Large intestine (tissue), 3 donors: ENCODE measurements at regions not wholly inside any gene's neighbourhood (a gene's known extent, or its start where the extent isn't known, plus 50 kb on each side); places are given as distances from the start of the nearest gene placed in this dataset.

ENCODE experiments used
- DNase-seq, 2 donors: peaks; one replicate each; pipeline versions ENCODE4 v3.0.0 to v3.0.0-alpha.2; 2013
- H3K27ac ChIP-seq: one replicate; pipeline ENCODE4 v1.5.1; 2013; ENCODE audit warnings: low read length
- H3K27me3 ChIP-seq: 2 replicates; pipeline ENCODE4 v1.6.1; 2013; ENCODE audit warnings: low read length; ENCODE audit not compliant: control insufficient read depth, insufficient read depth
- H3K36me3 ChIP-seq: 2 replicates; pipeline ENCODE4 v1.6.1; 2013; ENCODE audit warnings: low read length; ENCODE audit not compliant: control insufficient read depth, insufficient read depth
- H3K4me1 ChIP-seq: one replicate; pipeline ENCODE4 v1.6.1; 2013; ENCODE audit warnings: low read length; ENCODE audit not compliant: control insufficient read depth, insufficient read depth
- H3K4me3 ChIP-seq: one replicate; pipeline ENCODE4 v1.5.1; 2013; ENCODE audit warnings: low read length
- H3K9me3 ChIP-seq: one replicate; pipeline ENCODE4 v1.6.1; 2013; ENCODE audit warnings: mild to moderate bottlenecking, low read depth, low read length, moderate library complexity; ENCODE audit not compliant: control insufficient read depth
- WGBS: methylation state at CpG from one replicate; pipeline ENCODE4 v1.1.5; 2013; ENCODE audit warnings: low lambda C conversion rate; ENCODE audit not compliant: insufficient coverage; 5-methylcytosine and 5-hydroxymethylcytosine counted together

DNA sequence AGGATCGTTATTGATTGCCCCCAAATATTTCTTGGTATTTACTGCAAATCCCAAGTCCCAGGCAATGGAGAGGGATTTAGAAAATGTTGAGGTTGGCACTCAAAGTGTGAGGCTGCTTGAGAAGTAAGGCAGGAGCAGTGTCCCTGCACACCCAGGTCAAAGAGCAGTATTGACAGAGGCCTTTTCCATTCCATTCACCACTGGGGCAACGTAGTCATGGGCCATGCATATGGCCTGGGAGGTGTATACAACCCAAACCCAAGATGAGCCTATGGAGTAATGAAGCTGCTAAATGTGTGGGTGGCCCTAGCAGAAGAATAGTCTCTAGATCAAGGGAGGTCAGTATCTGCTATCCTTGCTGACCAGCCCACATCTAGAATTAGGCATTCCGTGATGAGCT is 245.6 kb downstream of the FOXD2 start:
- no peaks in the 10 kb centered on the region for H3K27me3 ChIP-seq
- peaks cover 5% of the 10 kb centered on the region for H3K4me1 ChIP-seq
- H3K4me3 ChIP-seq: no peak overlapping the region
- peak; percentile 44 to 67 for DNase-seq
- no peak overlapping the region for H3K27ac ChIP-seq
- H3K36me3 ChIP-seq: no peaks in the 10 kb centered on the region
- WGBS: 100% methylated on average over 1 of the region's 3 CpGs
- no peaks in the 10 kb centered on the region for H3K9me3 ChIP-seq

DNA sequence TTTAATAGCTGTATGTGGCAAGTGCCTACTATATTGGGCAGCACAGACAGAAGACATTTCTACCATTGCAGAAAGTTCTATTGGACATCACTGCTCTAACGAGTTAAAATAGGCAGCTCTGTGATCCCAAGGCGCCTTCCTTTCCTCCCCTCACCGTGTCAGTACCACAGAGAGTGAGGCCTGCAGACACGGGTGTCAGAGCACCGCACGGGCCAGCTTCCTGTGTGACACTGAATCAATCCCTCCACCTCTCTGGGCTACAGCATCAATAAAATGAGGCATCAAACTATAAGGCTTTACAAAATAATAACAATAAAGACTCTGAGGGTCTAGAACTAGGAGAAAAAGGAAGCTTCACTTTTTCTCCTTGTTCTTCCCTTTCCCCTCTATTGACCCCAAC is 246.7 kb downstream of the FOXD2 start:
- Histone ChIP-seq H3K4me3 (no peak overlapping the region), H3K27ac (no peak overlapping the region), H3K9me3 (no peaks in the 10 kb centered on the region), H3K27me3 (no peaks in the 10 kb centered on the region), H3K36me3 (no peaks in the 10 kb centered on the region), H3K4me1 (peaks cover 5% of the 10 kb centered on the region)
- no CpG with 5 or more reads among the region's 6 CpGs for WGBS
- no peak for DNase-seq

DNA sequence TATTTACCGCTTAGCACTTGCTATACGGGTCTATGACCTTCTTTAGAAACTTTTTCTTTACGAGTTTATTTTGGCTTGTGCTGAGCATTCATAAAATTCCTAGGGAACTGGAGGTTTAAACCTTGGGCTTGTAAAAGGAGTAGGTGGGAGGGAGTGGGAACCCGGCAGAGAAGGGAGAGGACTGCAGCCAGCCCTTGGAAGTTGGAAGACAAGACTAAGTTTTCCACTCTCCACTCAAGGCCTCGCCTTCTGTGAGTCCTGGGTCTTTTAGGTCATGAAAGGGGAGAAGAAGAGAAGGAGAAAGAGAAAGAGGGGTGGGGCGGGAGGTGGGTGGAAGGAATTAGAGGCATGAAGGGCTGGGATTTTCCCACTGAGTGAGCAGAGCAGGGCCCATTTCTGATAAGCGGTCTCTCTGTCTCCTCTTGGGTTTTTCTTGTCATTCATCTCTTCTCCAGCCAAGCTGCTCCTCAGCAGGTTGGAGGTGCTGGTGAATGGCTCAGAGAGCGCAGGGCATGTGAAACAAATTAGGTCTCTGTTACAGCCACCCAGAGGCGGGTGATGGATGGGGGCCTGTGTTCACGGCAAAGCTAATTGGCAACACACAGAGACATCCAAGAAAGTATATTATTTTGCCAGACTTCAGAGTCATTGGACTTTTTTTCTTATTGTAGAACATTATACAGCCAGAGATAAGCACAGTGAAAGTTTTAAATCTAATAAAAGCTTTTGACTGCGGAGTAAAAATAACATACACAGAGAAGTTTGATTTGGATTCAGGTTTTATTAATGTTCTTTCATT is 247.3 kb downstream of the FOXD2 start:
- no peak for DNase-seq
- H3K27ac ChIP-seq: no peak overlapping the region
- 90% methylated on average over 2 of the region's 11 CpGs for WGBS
- no peak overlapping the region for H3K4me3 ChIP-seq
- H3K4me1 ChIP-seq: peaks cover 5% of the 10 kb centered on the region
- H3K9me3 ChIP-seq: no peaks in the 10 kb centered on the region
- H3K36me3 ChIP-seq: no peaks in the 10 kb centered on the region
- H3K27me3 ChIP-seq: no peaks in the 10 kb centered on the region

DNA sequence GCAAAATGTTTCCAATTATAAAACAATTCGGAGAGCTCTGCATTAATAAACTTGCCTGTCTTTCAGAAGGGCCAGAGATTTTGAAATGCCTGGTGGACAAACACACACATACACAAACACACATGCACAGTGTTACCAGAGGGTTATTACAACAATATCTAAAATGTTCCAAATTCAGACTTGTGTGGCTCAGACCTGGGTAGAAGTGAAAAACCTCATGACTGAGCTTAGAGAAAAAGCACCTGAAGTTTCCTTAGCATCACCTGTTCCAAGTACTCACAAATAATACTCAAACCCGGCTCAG is 247.9 kb downstream of the FOXD2 start:
- no peak for DNase-seq
- WGBS: no CpG with 5 or more reads among the region's 2 CpGs

DNA sequence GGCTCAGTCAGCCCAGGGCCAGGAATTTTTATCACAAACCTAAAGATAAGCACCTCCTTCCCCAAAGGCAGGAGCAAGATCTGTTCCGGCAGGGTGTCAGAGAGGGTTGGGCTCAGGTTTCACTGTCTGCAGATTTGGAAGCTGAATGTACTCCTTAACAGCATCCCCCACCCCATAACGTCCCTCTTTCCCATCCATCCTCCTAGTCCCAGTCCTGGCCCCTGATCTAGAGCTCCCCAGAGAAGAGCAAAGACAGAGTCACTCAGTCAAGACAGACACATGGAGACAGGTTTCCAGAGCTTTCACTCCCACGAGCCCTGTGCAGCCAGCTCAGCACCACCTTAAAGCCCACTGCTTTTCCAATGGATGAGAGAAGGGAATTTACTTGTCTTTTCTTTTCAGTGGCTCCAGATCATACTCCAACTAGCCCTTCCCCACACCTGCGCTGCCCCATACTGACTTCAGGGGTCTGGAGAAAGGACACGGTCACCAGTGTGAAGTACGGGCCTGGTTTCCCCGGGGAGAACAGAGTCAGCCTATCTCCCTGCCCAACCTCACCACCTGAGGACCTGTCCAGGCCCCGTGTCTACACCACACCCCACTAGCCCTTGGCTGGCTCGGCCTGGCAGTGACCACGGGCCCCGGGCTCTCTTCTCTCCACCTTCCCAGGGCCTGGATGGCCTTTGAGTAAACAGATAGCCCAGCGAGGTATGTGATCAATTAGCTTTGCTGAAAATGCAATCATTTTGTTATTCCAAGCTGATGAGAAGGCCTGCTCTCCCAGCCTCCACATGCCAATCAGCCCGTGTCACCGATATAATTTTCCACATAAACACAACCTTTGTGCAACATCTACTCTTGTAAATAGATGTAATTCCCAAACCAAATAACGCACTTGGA is 249.1 kb downstream of the FOXD2 start:
- Histone ChIP-seq H3K27me3 (no peaks in the 10 kb centered on the region), H3K4me1 (peaks cover 5% of the 10 kb centered on the region), H3K36me3 (no peaks in the 10 kb centered on the region), H3K27ac (no peak overlapping the region), H3K9me3 (no peaks in the 10 kb centered on the region), H3K4me3 (no peak overlapping the region)
- 100% methylated on average over 1 of the region's 15 CpGs for WGBS
- DNase-seq: no peak

More for the DNA sequence above, 247.9 kb downstream of the FOXD2 start:
- Histone ChIP-seq H3K27ac (no peak overlapping the region), H3K9me3 (no peaks in the 10 kb centered on the region), H3K4me1 (peaks cover 5% of the 10 kb centered on the region), H3K27me3 (no peaks in the 10 kb centered on the region), H3K4me3 (no peak overlapping the region), H3K36me3 (no peaks in the 10 kb centered on the region)

DNA sequence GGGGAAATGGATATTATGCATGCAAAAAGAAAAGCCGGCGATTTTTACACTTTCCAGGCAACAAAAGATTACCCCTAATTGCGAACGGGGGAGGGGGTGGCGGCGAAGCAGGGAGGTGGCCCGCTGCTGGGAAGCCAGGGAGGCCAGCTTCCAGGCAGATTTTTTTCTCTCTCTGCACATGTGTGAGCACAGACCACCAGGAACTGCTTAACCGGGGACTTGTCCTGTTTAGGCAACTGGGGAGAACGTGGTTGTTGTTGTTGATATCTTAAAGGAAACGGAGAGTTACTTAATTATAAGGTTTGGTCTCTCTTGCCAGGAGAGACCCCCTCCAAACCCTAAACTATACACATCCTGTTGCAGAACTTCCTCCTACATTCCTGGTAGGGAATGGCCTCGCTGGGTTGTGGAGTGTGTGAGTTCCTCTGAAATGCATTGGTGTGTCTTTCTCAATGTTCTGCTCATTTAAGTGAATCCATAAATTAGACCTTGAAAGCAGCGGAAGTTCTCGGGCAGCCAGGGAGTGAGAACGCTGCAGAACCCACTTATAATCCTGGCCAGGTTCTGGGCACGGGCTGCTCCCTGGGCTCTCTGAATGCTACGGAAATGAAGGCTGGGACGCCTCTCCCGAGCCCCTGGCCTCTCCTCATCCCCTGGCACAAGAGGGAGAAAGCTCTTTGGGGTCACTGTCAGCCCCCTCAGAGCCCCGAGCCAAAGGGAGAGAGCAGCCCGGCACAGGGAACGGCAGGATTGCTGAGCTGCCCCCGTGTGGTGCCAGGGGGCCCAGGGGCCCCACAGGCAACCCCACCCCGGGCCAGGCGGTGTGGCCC is 250.0 kb downstream of the FOXD2 start:
- Histone ChIP-seq H3K4me1 (peaks cover 5% of the 10 kb centered on the region), H3K9me3 (no peaks in the 10 kb centered on the region), H3K27me3 (no peaks in the 10 kb centered on the region), H3K4me3 (no peak overlapping the region), H3K36me3 (no peaks in the 10 kb centered on the region), H3K27ac (no peak overlapping the region)
- WGBS: no CpG with 5 or more reads among the region's 24 CpGs
- DNase-seq: no peak

DNA sequence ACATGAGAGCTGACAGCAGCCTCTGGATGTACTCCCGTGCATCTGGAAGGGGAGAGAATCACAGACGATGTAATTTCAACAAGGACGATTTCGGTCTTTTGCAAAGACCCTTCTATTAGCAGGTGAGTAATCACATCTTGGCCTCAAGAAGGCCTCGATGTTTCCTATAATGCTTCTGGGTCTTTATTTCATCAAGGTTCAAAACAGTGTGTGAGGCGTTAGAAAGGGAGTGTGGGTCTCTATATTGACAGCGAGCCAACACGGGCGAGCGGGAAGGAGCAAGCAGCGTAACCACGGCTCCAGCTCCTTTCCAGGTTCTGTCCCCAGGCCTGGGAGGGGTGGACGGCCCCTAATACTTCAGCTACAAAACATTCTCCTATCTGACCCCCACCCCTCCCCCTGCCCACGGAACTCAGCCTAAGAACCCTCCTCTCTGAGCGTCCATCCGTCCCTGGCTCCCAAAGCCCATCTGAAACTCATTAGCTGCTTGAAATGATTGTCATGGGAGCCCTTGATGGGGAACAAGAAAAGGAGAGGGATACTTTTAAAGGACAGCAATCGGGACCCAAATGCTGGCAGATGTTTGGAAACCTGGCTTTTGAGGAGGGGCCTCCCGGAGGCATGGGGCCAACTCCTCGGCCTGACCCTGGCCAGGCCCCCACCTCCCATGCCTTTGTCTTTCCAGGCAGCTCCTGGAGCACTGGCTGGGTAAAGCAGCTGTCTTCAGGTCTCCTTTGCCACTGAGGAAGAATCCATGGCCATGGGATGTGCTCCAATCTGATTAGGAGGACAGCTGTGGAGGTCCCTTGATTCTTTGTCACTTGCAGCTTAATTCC is 250.8 kb downstream of the FOXD2 start:
- H3K9me3 ChIP-seq: no peaks in the 10 kb centered on the region
- H3K4me3 ChIP-seq: no peak overlapping the region
- no peaks in the 10 kb centered on the region for H3K27me3 ChIP-seq
- no peak for DNase-seq
- no peak overlapping the region for H3K27ac ChIP-seq
- peaks cover under 1% of the 10 kb centered on the region for H3K4me1 ChIP-seq
- no peaks in the 10 kb centered on the region for H3K36me3 ChIP-seq
- no CpG with 5 or more reads among the region's 19 CpGs for WGBS

DNA sequence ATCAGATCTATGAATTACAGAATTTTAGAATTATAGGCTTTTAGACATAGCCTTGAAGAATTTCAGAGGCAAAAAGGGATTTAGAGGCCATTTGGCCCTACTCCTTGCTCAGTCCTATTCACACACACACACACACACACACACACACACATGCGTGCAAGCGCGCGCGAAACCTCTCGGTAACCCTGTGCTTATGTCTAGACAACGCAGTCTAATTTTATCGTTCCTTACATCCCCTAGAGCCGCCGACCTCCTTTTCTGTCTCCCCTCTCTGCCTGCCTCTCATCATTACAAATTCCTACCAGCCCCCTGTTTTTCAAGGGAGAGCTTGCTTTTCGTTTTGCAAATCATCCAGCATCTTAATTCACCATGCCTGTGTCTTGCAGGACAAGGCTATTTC is 252.1 kb downstream of the FOXD2 start:
- no peak for DNase-seq
- no peaks in the 10 kb centered on the region for H3K4me1 ChIP-seq
- H3K27me3 ChIP-seq: no peaks in the 10 kb centered on the region
- H3K4me3 ChIP-seq: no peak overlapping the region
- 80% methylated on average over 3 of the region's 11 CpGs for WGBS
- no peaks in the 10 kb centered on the region for H3K9me3 ChIP-seq
- no peaks in the 10 kb centered on the region for H3K36me3 ChIP-seq
- no peak overlapping the region for H3K27ac ChIP-seq

DNA sequence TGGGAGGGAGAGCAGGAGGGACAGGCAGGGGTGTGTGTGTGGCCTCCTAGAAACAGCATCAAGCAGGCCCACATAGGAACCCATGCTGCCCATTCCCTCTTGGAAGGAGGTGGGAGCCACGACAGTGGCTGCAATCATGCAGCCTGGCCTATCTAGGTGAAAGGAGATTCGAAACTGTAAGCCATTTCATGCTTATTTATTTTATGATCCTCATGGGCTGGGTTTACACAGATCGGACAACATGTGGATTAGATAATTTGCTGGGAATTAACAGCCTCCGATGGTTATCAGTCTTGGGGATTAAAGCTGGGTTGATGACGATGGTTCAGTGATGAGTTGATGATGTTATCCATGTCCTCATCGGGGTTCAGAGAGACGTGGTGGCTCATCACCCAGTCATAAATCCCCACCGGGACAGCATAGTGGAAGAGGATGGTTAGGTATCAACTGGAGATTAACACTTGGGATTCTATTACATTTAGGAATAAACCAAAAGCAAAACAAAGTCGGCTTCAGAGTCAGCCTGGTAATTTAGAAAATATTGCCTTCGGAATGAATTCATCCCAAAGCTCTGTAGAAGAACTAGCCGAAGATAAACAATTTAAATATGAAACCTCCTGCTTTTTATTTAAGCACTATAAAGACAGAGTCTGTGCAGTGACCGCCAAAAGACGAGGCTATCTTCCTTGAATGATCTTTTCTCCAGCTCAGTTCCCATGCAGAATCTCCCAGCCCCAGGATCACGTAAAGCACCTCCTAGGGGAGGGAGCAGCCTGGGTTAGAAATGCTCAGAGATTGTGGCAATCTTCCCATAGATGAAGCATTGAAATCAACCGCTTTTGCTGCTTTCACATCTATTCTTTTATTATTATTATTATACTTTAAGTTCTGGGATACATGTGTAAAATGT is 252.8 kb downstream of the FOXD2 start:
- H3K9me3 ChIP-seq: no peaks in the 10 kb centered on the region
- DNase-seq: no peak
- 90% methylated on average over 3 of the region's 15 CpGs for WGBS
- no peak overlapping the region for H3K4me3 ChIP-seq
- H3K27me3 ChIP-seq: no peaks in the 10 kb centered on the region
- peaks cover 2% of the 10 kb centered on the region for H3K4me1 ChIP-seq
- H3K27ac ChIP-seq: no peak overlapping the region
- no peaks in the 10 kb centered on the region for H3K36me3 ChIP-seq
